Fibroblast of the conjunctiva (primary cell): ENCODE measurements at regions not wholly inside any gene's neighbourhood (a gene's known extent, or its start where the extent isn't known, plus 50 kb on each side); places are given as distances from the start of the nearest gene placed in this dataset.

Source experiments
- DNase-seq: peaks from one replicate; pipeline ENCODE4 v3.0.0-alpha.2; 2010; ENCODE audit warnings: low read depth

- no peak for DNase-seq
Measured at GRCh38 chr3:23062582-23062981, 140.5 kb upstream of the UBE2E2 start.

- no peak for DNase-seq
Measured at GRCh38 chr3:23062982-23063381, 140.1 kb upstream of the UBE2E2 start.

DNA sequence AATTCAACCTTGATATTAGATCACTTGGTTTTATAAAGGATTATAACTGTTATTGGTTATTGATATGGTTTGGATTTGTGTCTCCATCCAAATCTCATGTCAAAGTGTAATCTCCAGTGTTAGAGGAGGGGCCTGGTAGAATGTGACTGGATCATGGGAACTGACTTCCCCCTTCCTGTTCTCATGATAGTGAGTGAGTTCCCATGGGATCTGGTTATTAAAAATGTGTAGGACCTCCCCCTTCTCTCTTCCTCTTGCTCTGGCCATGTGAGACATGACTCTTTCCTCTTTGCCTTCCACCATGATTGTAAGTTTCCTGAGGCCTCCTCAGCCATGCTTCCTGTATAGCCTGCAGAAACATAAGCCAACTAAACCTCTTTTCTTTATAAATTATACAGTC, 136.0 kb upstream of the UBE2E2 start:
- DNase-seq = no peak

- DNase-seq = no peak
Measured at GRCh38 chr3:23068016-23068728, 135.0 kb upstream of the UBE2E2 start.

GRCh38 chr3:23071296-23071695, 131.8 kb upstream of the UBE2E2 start:
- DNase-seq = no peak

- no peak for DNase-seq
Measured at GRCh38 chr3:23071758-23072157, 131.4 kb upstream of the UBE2E2 start.

GRCh38 chr3:23072693-23073092, 130.4 kb upstream of the UBE2E2 start:
- no peak for DNase-seq

DNA sequence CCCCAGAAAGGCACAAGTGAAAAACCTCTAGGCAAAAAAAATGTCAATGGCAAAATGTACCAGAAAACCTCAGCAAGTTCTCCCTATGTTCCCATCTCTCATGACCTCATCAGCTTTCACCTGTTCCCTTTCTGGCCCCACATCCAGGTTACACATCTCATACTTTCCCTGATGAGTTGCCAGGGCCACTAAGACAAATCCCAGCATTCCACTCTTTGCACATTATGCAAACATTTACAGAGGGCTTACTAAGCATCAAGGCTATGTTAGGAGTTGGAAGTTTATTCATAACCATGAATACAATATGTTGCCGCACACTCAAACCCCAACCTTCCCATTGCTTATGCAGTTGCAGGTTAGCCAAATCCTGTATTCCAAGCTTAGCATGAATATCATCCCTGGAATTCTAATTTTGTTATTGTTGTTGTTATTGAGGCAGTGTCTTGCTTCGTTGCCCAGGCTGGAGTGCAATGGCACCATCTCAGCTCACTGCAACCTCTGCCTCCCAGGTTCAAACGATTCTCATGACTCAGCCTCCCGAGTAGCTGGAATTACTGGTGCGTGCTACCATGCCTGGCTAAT, 129.3 kb upstream of the UBE2E2 start:
- no peak for DNase-seq

DNA sequence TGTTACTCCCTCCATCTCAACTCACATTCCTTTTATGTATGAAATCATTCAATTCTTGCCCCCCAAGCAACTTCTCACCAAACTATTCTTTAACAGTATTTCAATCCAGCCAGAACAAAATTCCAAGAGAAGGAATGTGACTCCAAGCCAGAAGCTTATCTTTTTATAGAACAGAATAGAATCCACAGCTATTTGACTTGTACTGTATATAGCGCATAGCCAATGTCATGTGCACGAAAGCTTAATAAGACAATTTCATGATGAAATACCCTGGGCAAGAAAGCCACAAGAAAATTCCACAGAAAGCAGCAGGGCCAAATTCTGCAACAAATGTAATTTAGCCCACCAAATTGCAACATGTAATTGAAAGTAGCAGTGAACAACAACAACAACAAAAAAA, 127.6 kb upstream of the UBE2E2 start:
- peak; percentile 3 for DNase-seq

- DNase-seq = peak; percentile 3
Measured at GRCh38 chr3:23076437-23076836, 126.7 kb upstream of the UBE2E2 start.

DNA sequence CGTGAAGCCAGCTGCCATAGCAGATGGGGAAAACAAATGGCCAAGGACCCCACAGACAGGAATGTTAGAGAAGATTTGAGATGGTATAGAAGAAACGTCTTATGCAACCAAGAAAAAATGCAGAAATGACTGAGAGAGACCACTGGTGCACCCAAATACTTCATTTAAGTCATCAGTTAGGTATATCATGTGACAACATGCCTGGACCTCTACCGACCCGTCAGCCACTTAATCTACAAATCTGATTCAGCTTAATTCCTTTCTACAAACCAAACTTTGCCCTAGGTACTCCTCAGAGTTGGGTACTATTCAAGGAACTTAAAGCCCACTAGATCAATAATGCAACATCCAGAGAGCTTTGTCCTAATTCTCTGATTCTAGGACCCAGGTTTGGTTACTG, 126.0 kb upstream of the UBE2E2 start:
- DNase-seq = no peak

GRCh38 chr3:23078735-23079134, 124.4 kb upstream of the UBE2E2 start:
- DNase-seq = no peak

DNA sequence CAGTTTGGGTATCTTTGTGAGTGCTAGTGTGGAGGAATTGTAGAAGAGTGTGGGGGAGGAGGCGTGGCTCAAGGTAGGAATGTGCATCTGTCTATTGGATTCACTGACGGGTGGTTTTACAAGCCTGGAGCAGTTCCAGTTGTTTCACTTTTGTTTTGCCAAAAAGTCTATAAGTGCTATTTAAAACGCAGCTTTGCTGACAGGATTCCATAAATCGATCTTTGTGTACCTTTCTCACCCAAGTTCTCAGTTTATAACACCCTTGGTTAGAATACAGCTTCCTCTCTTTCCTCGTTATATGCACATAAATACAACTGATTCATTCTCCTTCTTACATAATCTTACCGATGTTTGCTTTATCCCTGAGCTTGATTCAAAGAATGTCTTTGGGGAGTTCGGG, 123.2 kb upstream of the UBE2E2 start:
- no peak for DNase-seq

DNA sequence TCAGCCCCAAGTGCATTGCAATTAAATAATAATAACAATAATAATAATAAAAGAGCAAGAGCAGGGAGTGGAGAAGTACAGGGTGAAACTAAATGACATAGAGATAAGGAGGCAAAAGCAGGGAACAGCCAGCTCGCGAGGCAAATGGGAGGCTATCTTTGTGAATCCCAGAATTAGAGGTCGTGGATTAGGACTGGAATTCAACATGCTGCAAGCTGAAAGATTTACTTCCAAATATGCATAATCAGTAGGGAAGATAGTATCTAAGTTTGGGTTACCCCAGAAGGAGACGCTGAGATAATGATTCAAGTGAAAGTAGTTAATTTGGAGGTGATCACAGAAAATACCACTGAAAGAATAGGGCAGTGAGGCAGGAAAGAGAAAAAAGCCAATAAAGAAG, 119.4 kb upstream of the UBE2E2 start:
- DNase-seq = no peak

GRCh38 chr3:23084367-23084766, 118.8 kb upstream of the UBE2E2 start:
- no peak for DNase-seq

- DNase-seq = no peak
Measured at GRCh38 chr3:23085261-23085660, 117.9 kb upstream of the UBE2E2 start.

DNA sequence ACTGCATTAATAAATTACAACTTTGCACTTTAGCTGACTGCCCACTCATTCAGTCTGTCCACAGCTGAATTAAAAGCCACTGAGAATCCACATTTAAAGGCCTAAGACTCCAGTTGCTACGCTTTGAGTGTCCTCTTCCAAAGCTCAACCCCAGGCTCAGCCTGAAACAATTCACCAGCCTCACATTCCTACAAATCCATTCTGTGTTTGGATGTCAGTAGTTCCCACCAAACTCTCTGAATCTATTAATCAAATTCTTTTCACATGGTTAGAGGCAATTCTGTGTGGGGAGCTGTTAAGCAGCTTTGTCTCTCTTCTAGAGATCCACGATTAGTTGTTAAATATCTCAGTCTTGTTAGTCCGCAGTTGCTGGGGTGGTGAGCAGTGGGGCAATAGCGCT, 116.8 kb upstream of the UBE2E2 start:
- DNase-seq = no peak

GRCh38 chr3:23086831-23087230, 116.3 kb upstream of the UBE2E2 start:
- no peak for DNase-seq

DNA sequence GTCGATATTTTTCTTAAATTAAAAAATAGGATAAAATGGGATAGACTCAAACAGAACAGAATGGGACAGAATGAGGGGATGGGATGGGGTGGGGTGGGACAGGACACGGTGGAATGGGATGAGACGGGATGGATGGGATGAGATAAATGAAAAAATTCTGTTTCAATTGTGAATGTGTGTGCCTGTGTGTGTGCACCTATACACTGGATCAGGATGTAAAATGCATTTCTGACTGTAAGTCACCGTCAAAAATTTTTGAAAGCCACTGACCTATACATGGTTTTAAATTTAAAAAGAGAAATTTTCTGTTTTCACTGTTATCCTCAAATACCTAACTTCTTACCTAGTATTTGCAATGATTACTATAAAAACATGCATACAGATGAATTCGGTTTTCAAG, 108.7 kb upstream of the UBE2E2 start:
- DNase-seq = no peak

- peak; percentile 17 for DNase-seq
Measured at GRCh38 chr3:23094890-23095462, 108.2 kb upstream of the UBE2E2 start.

DNA sequence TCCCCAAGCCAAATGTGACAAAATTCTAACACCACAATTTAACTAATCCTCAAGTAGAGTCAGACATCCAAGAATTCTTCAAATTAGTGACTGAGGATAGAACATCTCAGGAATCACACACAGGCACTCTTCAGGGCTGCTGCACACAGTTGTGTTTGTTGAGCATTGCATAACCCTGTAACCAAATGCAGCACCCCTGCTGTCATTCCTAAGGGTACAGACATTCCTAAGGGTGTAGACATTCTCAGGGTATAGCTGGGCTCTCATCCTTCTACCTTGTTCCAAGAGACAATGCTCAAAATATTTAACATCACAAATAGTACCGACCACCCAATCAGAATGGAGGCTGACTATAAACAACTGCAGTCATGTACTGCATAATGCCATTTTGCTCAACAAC, 107.1 kb upstream of the UBE2E2 start:
- DNase-seq = no peak

GRCh38 chr3:23099021-23099420, 104.1 kb upstream of the UBE2E2 start:
- no peak for DNase-seq

- no peak for DNase-seq
Measured at GRCh38 chr3:23099677-23100076, 103.5 kb upstream of the UBE2E2 start.

DNA sequence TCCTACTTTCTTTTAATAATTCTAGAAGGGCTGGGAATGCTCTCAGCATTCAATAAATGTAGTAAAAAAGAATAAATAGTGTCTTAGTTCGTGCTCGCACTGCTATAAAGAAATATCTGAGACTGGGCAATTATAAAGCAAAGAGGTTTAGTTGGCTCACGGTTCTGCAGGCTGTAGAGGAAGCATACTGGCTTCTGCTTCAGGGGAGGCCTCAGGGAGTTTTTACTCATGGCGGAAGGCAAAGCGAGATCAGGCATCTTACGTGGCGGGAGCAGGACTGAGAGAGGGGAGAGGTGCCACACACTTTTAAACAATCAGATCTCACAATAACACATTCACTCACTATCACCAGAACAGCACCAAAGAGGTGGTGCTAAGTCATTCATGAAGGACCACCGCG, 103.0 kb upstream of the UBE2E2 start:
- DNase-seq = no peak
